Neural cell (in vitro differentiated cells): ENCODE measurements at regions not wholly inside any gene's neighbourhood (a gene's known extent, or its start where the extent isn't known, plus 50 kb on each side); places are given as distances from the start of the nearest gene placed in this dataset.

Experiments
- H2AFZ ChIP-seq: fragments of 200-600, 300-800 bp; sonication (generic), shearing (Covaris generic); 2 replicates; pipeline ENCODE4 v1.6.0; 2014; ENCODE audit warnings: low read depth, mild to moderate bottlenecking, antibody characterized with exemption, low read length, moderate library complexity
- H3F3A ChIP-seq: fragments of 200-600 bp; shearing (Covaris generic); 2 replicates; pipeline ENCODE4 v1.6.1; 2016; ENCODE audit warnings: mild to moderate bottlenecking, moderate library complexity, mixed read lengths, antibody characterized with exemption, low read length; ENCODE audit not compliant: insufficient read depth, poor library complexity, severe bottlenecking
- H3K27ac ChIP-seq: fragments of 200-600, 300-800 bp; sonication (generic), shearing (Covaris generic); 2 replicates; pipeline ENCODE4 v1.5.1; 2014; ENCODE audit warnings: mild to moderate bottlenecking, low read length, moderate library complexity
- H3K27me3 ChIP-seq: fragments of 300-800, 200-600 bp; sonication (generic), shearing (Covaris generic); 2 replicates; pipeline ENCODE4 v1.6.0; 2014; ENCODE audit warnings: mild to moderate bottlenecking, low read depth, low read length, moderate library complexity; ENCODE audit not compliant: insufficient read depth
- H3K36me3 ChIP-seq: fragments of 300-800, 200-600 bp; sonication (generic), shearing (Covaris generic); 2 replicates; pipeline ENCODE4 v1.5.1; 2014; ENCODE audit warnings: mild to moderate bottlenecking, antibody characterized with exemption, low read length, moderate library complexity; ENCODE audit not compliant: insufficient read depth
- H3K4me2 ChIP-seq: fragments of 300-800, 200-600 bp; sonication (generic), shearing (Covaris generic); 2 replicates; pipeline ENCODE4 v1.6.0; 2014; ENCODE audit warnings: mild to moderate bottlenecking, low read length
- H3K4me3 ChIP-seq: fragments of 300-800, 200-600 bp; sonication (generic), shearing (Covaris generic); 2 replicates; pipeline ENCODE4 v1.5.1; 2014; ENCODE audit warnings: mild to moderate bottlenecking, low read length, moderate library complexity
- H3K79me2 ChIP-seq: fragments of 200-600 bp; shearing (Covaris generic); replicated peaks from 2 replicates; pipeline ENCODE4 v1.6.0; 2014; ENCODE audit warnings: mild to moderate bottlenecking, low read length, moderate library complexity; ENCODE audit not compliant: insufficient read depth
- H3K9ac ChIP-seq: fragments of 300-800, 200-600 bp; sonication (generic), shearing (Covaris generic); 2 replicates; pipeline ENCODE4 v1.6.1; 2016; ENCODE audit warnings: mild to moderate bottlenecking, low read length, mixed read lengths
- H3K9me2 ChIP-seq: fragments of 200-600 bp; shearing (Covaris generic); 2 replicates; pipeline ENCODE4 v1.6.1; 2016; ENCODE audit warnings: mild to moderate bottlenecking, low read length, mixed read lengths; ENCODE audit not compliant: insufficient read depth
- H3K9me3 ChIP-seq: fragments of 200-600, 300-800 bp; sonication (generic), shearing (Covaris generic); 2 replicates; pipeline ENCODE4 v1.6.1; 2016; ENCODE audit warnings: mild to moderate bottlenecking, mixed run types, low read length, moderate library complexity, mixed read lengths
- H4K20me1 ChIP-seq: fragments of 200-600 bp; shearing (Covaris generic); 2 replicates; pipeline ENCODE4 v1.6.1; 2016; ENCODE audit warnings: mild to moderate bottlenecking, mixed run types; ENCODE audit not compliant: insufficient read depth
- CTCF ChIP-seq: fragments of 450-650 bp; IDR thresholded peaks from 2 replicates; pipeline ENCODE4 v1.5.1; 2014; ENCODE audit warnings: antibody characterized with exemption, mild to moderate bottlenecking, moderate library complexity; ENCODE audit not compliant: poor library complexity, severe bottlenecking
- EP300 ChIP-seq: fragments of 450-650 bp; conservative IDR thresholded peaks from 2 replicates; pipeline ENCODE4 v1.6.1; 2014; ENCODE audit warnings: antibody characterized with exemption, mild to moderate bottlenecking, moderate library complexity; ENCODE audit not compliant: poor library complexity, severe bottlenecking
- EZH2 ChIP-seq: fragments of 200-600, 300-800 bp; shearing (Covaris generic), sonication (generic); IDR thresholded peaks from 2 replicates; pipeline ENCODE4 v1.6.1; 2014; ENCODE audit warnings: antibody characterized with exemption, low read length, borderline replicate concordance, mild to moderate bottlenecking; ENCODE audit not compliant: insufficient read depth, poor library complexity, severe bottlenecking
- MXI1 ChIP-seq: fragments of 450-650 bp; conservative IDR thresholded peaks from 2 replicates; pipeline ENCODE4 v1.6.1; 2014; ENCODE audit warnings: antibody characterized with exemption, mild to moderate bottlenecking; ENCODE audit not compliant: poor library complexity, severe bottlenecking
- POLR2AphosphoS5 ChIP-seq: IDR thresholded peaks from 2 replicates; pipeline ENCODE4 v1.6.1; 2012
- RAD21 ChIP-seq: fragments of 450-650 bp; conservative IDR thresholded peaks from 2 replicates; pipeline ENCODE4 v1.6.1; 2014; ENCODE audit warnings: antibody characterized with exemption, mild to moderate bottlenecking, moderate library complexity
- REST ChIP-seq: IDR thresholded peaks from 2 replicates; pipeline ENCODE4 v1.6.1; 2012; ENCODE audit warnings: borderline replicate concordance
- SMC3 ChIP-seq: fragments of 450-650 bp; conservative IDR thresholded peaks from 2 replicates; pipeline ENCODE4 v1.6.1; 2014; ENCODE audit warnings: antibody characterized with exemption, mild to moderate bottlenecking, moderate library complexity; ENCODE audit not compliant: poor library complexity
- TAF1 ChIP-seq: IDR thresholded peaks from 2 replicates; pipeline ENCODE4 v1.6.1; 2012; ENCODE audit warnings: low read depth

- Histone ChIP-seq H3K4me2 (no peak overlapping the region), H3K27ac (no peak overlapping the region)
- TF ChIP-seq TAF1 = no peak
- no peak for TF ChIP-seq SMC3
- no peak for TF ChIP-seq RAD21
- no peak for TF ChIP-seq MXI1
- no peak for TF ChIP-seq EP300
- TF ChIP-seq POLR2AphosphoS5 = no peak
- no peak for TF ChIP-seq REST
Observed at GRCh38 chr3:118772547-118773011, 262.1 kb downstream of the IGSF11 start.

GRCh38 chr3:118775021-118775420 is 259.6 kb downstream of the IGSF11 start:
- Histone ChIP-seq H2AFZ (no peak overlapping the region), H4K20me1 (no peaks in the 10 kb centered on the region), H3K27me3 (no peaks in the 10 kb centered on the region), H3K4me2 (no peak overlapping the region), H3K9ac (no peak overlapping the region), H3K9me3 (no peaks in the 10 kb centered on the region), H3F3A (no peaks in the 10 kb centered on the region), H3K9me2 (no peaks in the 10 kb centered on the region), H3K27ac (no peak overlapping the region), H3K36me3 (no peaks in the 10 kb centered on the region), H3K4me3 (no peak overlapping the region), H3K79me2 (no peaks in the 10 kb centered on the region)
- TF ChIP-seq POLR2AphosphoS5 (no peak), SMC3 (no peak)

More at GRCh38 chr3:118772547-118773011, 262.1 kb downstream of the IGSF11 start:
- no peaks in the 10 kb centered on the region for H4K20me1 ChIP-seq
- no peak overlapping the region for H3K4me3 ChIP-seq
- H3K9me3 ChIP-seq = no peaks in the 10 kb centered on the region
- H3K36me3 ChIP-seq = no peaks in the 10 kb centered on the region
- no peaks in the 10 kb centered on the region for H3K27me3 ChIP-seq
- H2AFZ ChIP-seq = no peak overlapping the region
- H3F3A ChIP-seq = no peaks in the 10 kb centered on the region
- H3K79me2 ChIP-seq = no peaks in the 10 kb centered on the region
- H3K9ac ChIP-seq = no peak overlapping the region
- no peaks in the 10 kb centered on the region for H3K9me2 ChIP-seq

GRCh38 chr3:118778201-118778600 is 256.4 kb downstream of the IGSF11 start:
- no peak overlapping the region for H3K4me2 ChIP-seq
- no peak overlapping the region for H3K9ac ChIP-seq
- no peak overlapping the region for H2AFZ ChIP-seq
- no peaks in the 10 kb centered on the region for H3K9me2 ChIP-seq
- H3K27me3 ChIP-seq = no peaks in the 10 kb centered on the region
- TF ChIP-seq SMC3 (no peak), MXI1 (no peak), REST (no peak), POLR2AphosphoS5 (no peak), EZH2 (no peak), EP300 (no peak), TAF1 (no peak), CTCF (no peak), RAD21 (no peak)
- H3K27ac ChIP-seq = no peak overlapping the region
- no peaks in the 10 kb centered on the region for H4K20me1 ChIP-seq
- H3K4me3 ChIP-seq = no peak overlapping the region
- H3K9me3 ChIP-seq = no peaks in the 10 kb centered on the region
- no peaks in the 10 kb centered on the region for H3F3A ChIP-seq
- no peaks in the 10 kb centered on the region for H3K36me3 ChIP-seq
- no peaks in the 10 kb centered on the region for H3K79me2 ChIP-seq
